Neural cell (in vitro differentiated cells): ENCODE measurements at regions not wholly inside any gene's neighbourhood (a gene's known extent, or its start where the extent isn't known, plus 50 kb on each side); places are given as distances from the start of the nearest gene placed in this dataset.

Source experiments
- H2AFZ ChIP-seq: fragments of 200-600, 300-800 bp; sonication (generic), shearing (Covaris generic); 2 replicates; pipeline ENCODE4 v1.6.0; 2014; ENCODE audit warnings: low read depth, mild to moderate bottlenecking, antibody characterized with exemption, low read length, moderate library complexity
- H3F3A ChIP-seq: fragments of 200-600 bp; shearing (Covaris generic); 2 replicates; pipeline ENCODE4 v1.6.1; 2016; ENCODE audit warnings: mild to moderate bottlenecking, moderate library complexity, mixed read lengths, antibody characterized with exemption, low read length; ENCODE audit not compliant: insufficient read depth, poor library complexity, severe bottlenecking
- H3K27ac ChIP-seq: fragments of 200-600, 300-800 bp; sonication (generic), shearing (Covaris generic); 2 replicates; pipeline ENCODE4 v1.5.1; 2014; ENCODE audit warnings: mild to moderate bottlenecking, low read length, moderate library complexity
- H3K27me3 ChIP-seq: fragments of 300-800, 200-600 bp; sonication (generic), shearing (Covaris generic); 2 replicates; pipeline ENCODE4 v1.6.0; 2014; ENCODE audit warnings: mild to moderate bottlenecking, low read depth, low read length, moderate library complexity; ENCODE audit not compliant: insufficient read depth
- H3K36me3 ChIP-seq: fragments of 300-800, 200-600 bp; sonication (generic), shearing (Covaris generic); 2 replicates; pipeline ENCODE4 v1.5.1; 2014; ENCODE audit warnings: mild to moderate bottlenecking, antibody characterized with exemption, low read length, moderate library complexity; ENCODE audit not compliant: insufficient read depth
- H3K4me2 ChIP-seq: fragments of 300-800, 200-600 bp; sonication (generic), shearing (Covaris generic); 2 replicates; pipeline ENCODE4 v1.6.0; 2014; ENCODE audit warnings: mild to moderate bottlenecking, low read length
- H3K4me3 ChIP-seq: fragments of 300-800, 200-600 bp; sonication (generic), shearing (Covaris generic); 2 replicates; pipeline ENCODE4 v1.5.1; 2014; ENCODE audit warnings: mild to moderate bottlenecking, low read length, moderate library complexity
- H3K79me2 ChIP-seq: fragments of 200-600 bp; shearing (Covaris generic); replicated peaks from 2 replicates; pipeline ENCODE4 v1.6.0; 2014; ENCODE audit warnings: mild to moderate bottlenecking, low read length, moderate library complexity; ENCODE audit not compliant: insufficient read depth
- H3K9ac ChIP-seq: fragments of 300-800, 200-600 bp; sonication (generic), shearing (Covaris generic); 2 replicates; pipeline ENCODE4 v1.6.1; 2016; ENCODE audit warnings: mild to moderate bottlenecking, low read length, mixed read lengths
- H3K9me2 ChIP-seq: fragments of 200-600 bp; shearing (Covaris generic); 2 replicates; pipeline ENCODE4 v1.6.1; 2016; ENCODE audit warnings: mild to moderate bottlenecking, low read length, mixed read lengths; ENCODE audit not compliant: insufficient read depth
- H3K9me3 ChIP-seq: fragments of 200-600, 300-800 bp; sonication (generic), shearing (Covaris generic); 2 replicates; pipeline ENCODE4 v1.6.1; 2016; ENCODE audit warnings: mild to moderate bottlenecking, mixed run types, low read length, moderate library complexity, mixed read lengths
- H4K20me1 ChIP-seq: fragments of 200-600 bp; shearing (Covaris generic); 2 replicates; pipeline ENCODE4 v1.6.1; 2016; ENCODE audit warnings: mild to moderate bottlenecking, mixed run types; ENCODE audit not compliant: insufficient read depth
- EP300 ChIP-seq: fragments of 450-650 bp; conservative IDR thresholded peaks from 2 replicates; pipeline ENCODE4 v1.6.1; 2014; ENCODE audit warnings: antibody characterized with exemption, mild to moderate bottlenecking, moderate library complexity; ENCODE audit not compliant: poor library complexity, severe bottlenecking
- EZH2 ChIP-seq: fragments of 200-600, 300-800 bp; shearing (Covaris generic), sonication (generic); IDR thresholded peaks from 2 replicates; pipeline ENCODE4 v1.6.1; 2014; ENCODE audit warnings: antibody characterized with exemption, low read length, borderline replicate concordance, mild to moderate bottlenecking; ENCODE audit not compliant: insufficient read depth, poor library complexity, severe bottlenecking
- MXI1 ChIP-seq: fragments of 450-650 bp; conservative IDR thresholded peaks from 2 replicates; pipeline ENCODE4 v1.6.1; 2014; ENCODE audit warnings: antibody characterized with exemption, mild to moderate bottlenecking; ENCODE audit not compliant: poor library complexity, severe bottlenecking
- POLR2AphosphoS5 ChIP-seq: IDR thresholded peaks from 2 replicates; pipeline ENCODE4 v1.6.1; 2012
- RAD21 ChIP-seq: fragments of 450-650 bp; conservative IDR thresholded peaks from 2 replicates; pipeline ENCODE4 v1.6.1; 2014; ENCODE audit warnings: antibody characterized with exemption, mild to moderate bottlenecking, moderate library complexity
- SMC3 ChIP-seq: fragments of 450-650 bp; conservative IDR thresholded peaks from 2 replicates; pipeline ENCODE4 v1.6.1; 2014; ENCODE audit warnings: antibody characterized with exemption, mild to moderate bottlenecking, moderate library complexity; ENCODE audit not compliant: poor library complexity
- TAF1 ChIP-seq: IDR thresholded peaks from 2 replicates; pipeline ENCODE4 v1.6.1; 2012; ENCODE audit warnings: low read depth
- TF ChIP-seq, protein P1 (sequence below): IDR thresholded peaks from 2 replicates; pipeline ENCODE4 v1.6.1; 2012; ENCODE audit warnings: borderline replicate concordance
- TF ChIP-seq, protein P2 (sequence below): fragments of 450-650 bp; IDR thresholded peaks from 2 replicates; pipeline ENCODE4 v1.5.1; 2014; ENCODE audit warnings: antibody characterized with exemption, mild to moderate bottlenecking, moderate library complexity; ENCODE audit not compliant: poor library complexity, severe bottlenecking

DNA sequence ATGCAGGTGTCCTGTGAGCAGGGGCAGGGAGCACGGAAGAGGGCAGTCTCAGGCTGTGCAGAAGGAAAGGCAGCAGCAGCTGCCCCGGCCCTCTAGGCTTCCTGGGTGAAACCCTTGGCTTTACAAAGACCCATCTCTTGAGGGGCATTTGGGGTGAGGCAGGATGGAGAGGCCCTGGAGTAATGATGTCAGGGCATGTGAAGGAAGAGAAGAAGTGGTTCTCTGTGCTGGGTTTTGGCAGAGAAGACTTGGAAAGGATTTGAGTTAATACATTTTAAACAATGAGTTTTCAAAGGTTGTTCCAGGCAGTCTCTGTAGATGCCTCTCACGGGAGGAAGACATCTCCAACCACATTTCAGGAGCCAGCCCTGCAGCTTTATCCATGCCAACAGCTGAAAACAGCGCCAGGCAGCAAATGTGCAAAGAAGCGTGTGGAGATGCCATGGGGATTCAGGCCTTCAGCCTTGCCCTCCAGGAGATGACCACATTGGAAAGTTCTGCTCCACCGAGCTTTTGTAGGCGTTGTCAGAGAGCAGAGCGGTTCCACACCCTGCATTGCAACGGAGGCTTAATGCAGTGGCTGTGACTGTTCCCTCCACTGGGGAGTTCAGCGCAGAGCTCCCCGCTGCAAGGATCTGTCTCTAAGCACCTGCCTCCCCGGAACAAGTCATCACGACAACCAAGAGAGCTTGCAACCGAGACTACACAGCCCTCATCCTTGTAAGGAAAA is 322.8 kb downstream of the UQCRFS1 start:
- H3K4me3 ChIP-seq = no peak overlapping the region
- no peaks in the 10 kb centered on the region for H3K27me3 ChIP-seq
- no peaks in the 10 kb centered on the region for H3K9me3 ChIP-seq
- H3K9ac ChIP-seq = no peak overlapping the region
- no peak overlapping the region for H2AFZ ChIP-seq
- H3K36me3 ChIP-seq = no peaks in the 10 kb centered on the region
- no peaks in the 10 kb centered on the region for H3K9me2 ChIP-seq
- no peaks in the 10 kb centered on the region for H3K79me2 ChIP-seq
- H4K20me1 ChIP-seq = no peaks in the 10 kb centered on the region
- no peak overlapping the region for H3K4me2 ChIP-seq
- no peaks in the 10 kb centered on the region for H3F3A ChIP-seq
- TF ChIP-seq, protein P1, sequence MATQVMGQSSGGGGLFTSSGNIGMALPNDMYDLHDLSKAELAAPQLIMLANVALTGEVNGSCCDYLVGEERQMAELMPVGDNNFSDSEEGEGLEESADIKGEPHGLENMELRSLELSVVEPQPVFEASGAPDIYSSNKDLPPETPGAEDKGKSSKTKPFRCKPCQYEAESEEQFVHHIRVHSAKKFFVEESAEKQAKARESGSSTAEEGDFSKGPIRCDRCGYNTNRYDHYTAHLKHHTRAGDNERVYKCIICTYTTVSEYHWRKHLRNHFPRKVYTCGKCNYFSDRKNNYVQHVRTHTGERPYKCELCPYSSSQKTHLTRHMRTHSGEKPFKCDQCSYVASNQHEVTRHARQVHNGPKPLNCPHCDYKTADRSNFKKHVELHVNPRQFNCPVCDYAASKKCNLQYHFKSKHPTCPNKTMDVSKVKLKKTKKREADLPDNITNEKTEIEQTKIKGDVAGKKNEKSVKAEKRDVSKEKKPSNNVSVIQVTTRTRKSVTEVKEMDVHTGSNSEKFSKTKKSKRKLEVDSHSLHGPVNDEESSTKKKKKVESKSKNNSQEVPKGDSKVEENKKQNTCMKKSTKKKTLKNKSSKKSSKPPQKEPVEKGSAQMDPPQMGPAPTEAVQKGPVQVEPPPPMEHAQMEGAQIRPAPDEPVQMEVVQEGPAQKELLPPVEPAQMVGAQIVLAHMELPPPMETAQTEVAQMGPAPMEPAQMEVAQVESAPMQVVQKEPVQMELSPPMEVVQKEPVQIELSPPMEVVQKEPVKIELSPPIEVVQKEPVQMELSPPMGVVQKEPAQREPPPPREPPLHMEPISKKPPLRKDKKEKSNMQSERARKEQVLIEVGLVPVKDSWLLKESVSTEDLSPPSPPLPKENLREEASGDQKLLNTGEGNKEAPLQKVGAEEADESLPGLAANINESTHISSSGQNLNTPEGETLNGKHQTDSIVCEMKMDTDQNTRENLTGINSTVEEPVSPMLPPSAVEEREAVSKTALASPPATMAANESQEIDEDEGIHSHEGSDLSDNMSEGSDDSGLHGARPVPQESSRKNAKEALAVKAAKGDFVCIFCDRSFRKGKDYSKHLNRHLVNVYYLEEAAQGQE = no peak
- no peak for TF ChIP-seq SMC3
- TF ChIP-seq, protein P2, sequence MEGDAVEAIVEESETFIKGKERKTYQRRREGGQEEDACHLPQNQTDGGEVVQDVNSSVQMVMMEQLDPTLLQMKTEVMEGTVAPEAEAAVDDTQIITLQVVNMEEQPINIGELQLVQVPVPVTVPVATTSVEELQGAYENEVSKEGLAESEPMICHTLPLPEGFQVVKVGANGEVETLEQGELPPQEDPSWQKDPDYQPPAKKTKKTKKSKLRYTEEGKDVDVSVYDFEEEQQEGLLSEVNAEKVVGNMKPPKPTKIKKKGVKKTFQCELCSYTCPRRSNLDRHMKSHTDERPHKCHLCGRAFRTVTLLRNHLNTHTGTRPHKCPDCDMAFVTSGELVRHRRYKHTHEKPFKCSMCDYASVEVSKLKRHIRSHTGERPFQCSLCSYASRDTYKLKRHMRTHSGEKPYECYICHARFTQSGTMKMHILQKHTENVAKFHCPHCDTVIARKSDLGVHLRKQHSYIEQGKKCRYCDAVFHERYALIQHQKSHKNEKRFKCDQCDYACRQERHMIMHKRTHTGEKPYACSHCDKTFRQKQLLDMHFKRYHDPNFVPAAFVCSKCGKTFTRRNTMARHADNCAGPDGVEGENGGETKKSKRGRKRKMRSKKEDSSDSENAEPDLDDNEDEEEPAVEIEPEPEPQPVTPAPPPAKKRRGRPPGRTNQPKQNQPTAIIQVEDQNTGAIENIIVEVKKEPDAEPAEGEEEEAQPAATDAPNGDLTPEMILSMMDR = no peak
- TF ChIP-seq MXI1 = no peak
- TF ChIP-seq EZH2 = no peak
- TF ChIP-seq EP300 = no peak
- TF ChIP-seq TAF1 = no peak
- no peak for TF ChIP-seq RAD21
- no peak for TF ChIP-seq POLR2AphosphoS5
- H3K27ac ChIP-seq = no peak overlapping the region

DNA sequence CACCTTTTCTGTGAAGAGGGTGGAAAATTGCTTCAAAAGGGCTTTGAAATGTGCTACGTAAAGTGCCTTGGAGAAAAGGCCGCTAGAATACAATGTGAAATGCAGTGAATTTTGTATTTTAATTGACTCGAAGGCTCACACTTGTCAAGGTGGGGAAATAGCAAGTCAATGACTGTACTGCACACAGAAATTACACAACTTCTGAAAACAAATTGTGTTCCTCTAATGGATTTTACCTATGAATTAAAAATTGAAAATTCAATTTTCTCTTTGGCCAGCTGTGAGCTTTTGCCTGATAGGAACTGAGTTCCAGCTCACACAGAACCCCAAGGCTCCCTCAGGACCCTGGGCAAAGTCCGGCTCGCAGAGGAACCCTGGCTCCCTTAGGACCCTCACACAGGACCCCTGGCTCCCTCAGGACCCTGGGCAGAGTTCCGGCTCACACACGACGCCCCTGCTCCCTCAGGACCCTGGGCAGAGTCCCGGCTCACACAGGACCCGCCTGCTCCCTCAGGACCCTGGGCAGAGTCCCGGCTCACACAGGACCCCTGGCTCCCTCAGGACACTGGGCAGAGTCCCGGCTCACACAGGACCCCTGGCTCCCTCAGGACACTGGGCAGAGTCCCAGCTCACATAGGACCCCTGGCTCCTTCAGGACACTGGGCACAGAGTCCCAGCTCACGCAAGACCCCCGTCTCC is 324.9 kb downstream of the UQCRFS1 start:
- Histone ChIP-seq H3F3A (no peaks in the 10 kb centered on the region), H3K36me3 (no peaks in the 10 kb centered on the region), H3K4me3 (no peak overlapping the region), H3K27me3 (no peaks in the 10 kb centered on the region), H3K79me2 (no peaks in the 10 kb centered on the region), H3K9me3 (no peaks in the 10 kb centered on the region), H3K9me2 (no peaks in the 10 kb centered on the region), H2AFZ (no peak overlapping the region), H4K20me1 (no peaks in the 10 kb centered on the region), H3K9ac (no peak overlapping the region), H3K27ac (no peak overlapping the region), H3K4me2 (no peak overlapping the region)
- TF ChIP-seq MXI1 (no peak), TAF1 (no peak), EZH2 (no peak), RAD21 (no peak), EP300 (no peak), SMC3 (no peak), POLR2AphosphoS5 (no peak)
- TF ChIP-seq, protein P2 = no peak
- TF ChIP-seq, protein P1 = no peak
